Vagina (tissue), 2 donors: ENCODE measurements at regions not wholly inside any gene's neighbourhood (a gene's known extent, or its start where the extent isn't known, plus 50 kb on each side); places are given as distances from the start of the nearest gene placed in this dataset.

Source experiments
- DNase-seq, 2 donors: peaks; one replicate each; pipeline ENCODE4 v3.0.0-alpha.2; 2017; ENCODE audit errors: extremely low spot score in 2 of 2
- H3K27ac ChIP-seq: fragments of 200-600 bp; sonication (generic); one replicate; pipeline ENCODE4 v1.5.1; 2019
- H3K27me3 ChIP-seq: fragments of 200-600 bp; sonication (generic); one replicate; pipeline ENCODE4 v1.5.1; 2019
- H3K36me3 ChIP-seq, 2 donors: fragments of 200-600 bp; sonication (generic); one replicate each; pipeline ENCODE4 v1.5.1; 2017 to 2019
- H3K4me1 ChIP-seq: fragments of 200-600 bp; sonication (generic); one replicate; pipeline ENCODE4 v1.5.1; 2019
- H3K4me3 ChIP-seq, 2 donors: fragments of 200-600 bp; sonication (generic); 1 replicate in 1 of 2; 2 replicates in 1 of 2; pipeline ENCODE4 v1.5.1; 2016 to 2019
- H3K9me3 ChIP-seq: fragments of 200-600 bp; sonication (generic); one replicate; pipeline ENCODE4 v1.5.1; 2019
- POLR2A ChIP-seq, 2 donors: fragments of 450-650 bp; IDR thresholded peaks; one replicate each; pipeline ENCODE4 v1.6.1; 2017; ENCODE audit warnings: antibody characterized with exemption in 2 of 2, mild to moderate bottlenecking in 2 of 2, moderate library complexity in 2 of 2
- POLR2AphosphoS5 ChIP-seq, 2 donors: sonication (generic); formaldehyde crosslinking; IDR thresholded peaks; one replicate each; pipeline ENCODE4 v1.9.0; 2017; ENCODE audit warnings: antibody characterized with exemption in 2 of 2, mild to moderate bottlenecking in 2 of 2, low read depth in 1 of 2; ENCODE audit not compliant: insufficient read depth in 1 of 2
- intact Hi-C: fragments of 100-400 bp; cut with DNase I; formaldehyde crosslinking; loops from one replicate; pipeline ENCODE4 v1.15.1; 2023
- TF ChIP-seq, protein P1 (sequence below), 3 experiments: fragments of 450-650 bp in 2 of 3; fragments of 200-600 bp in 1 of 3; sonication (generic) in 1 of 3; IDR thresholded peaks; one replicate each; pipeline ENCODE4 v1.5.1; 2017 to 2019; ENCODE audit warnings: antibody characterized with exemption in 3 of 3, mild to moderate bottlenecking in 2 of 3, moderate library complexity in 2 of 3

DNA sequence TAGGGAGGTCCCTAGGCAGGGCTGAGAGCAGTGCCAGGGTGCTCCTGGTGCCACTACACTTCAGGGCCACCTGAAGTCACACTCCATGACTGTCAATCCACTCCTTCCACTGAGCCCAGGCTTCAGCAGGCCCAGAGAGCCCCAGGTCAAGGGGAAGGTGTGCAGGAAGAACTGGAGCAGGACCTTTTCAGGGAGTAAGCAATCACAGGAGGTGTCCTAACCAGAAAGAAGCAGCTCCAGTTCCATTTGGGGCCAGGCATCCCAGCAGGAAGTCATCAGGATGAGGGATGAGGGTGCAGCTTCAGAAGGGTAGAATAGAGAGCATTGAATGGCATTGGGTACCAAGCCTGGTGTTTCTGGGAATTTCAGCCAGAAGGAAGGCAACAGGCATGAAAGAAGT, 556.5 kb downstream of the INSC start:
- H3K4me3 ChIP-seq: no peak overlapping the region
- H3K4me1 ChIP-seq: no peaks in the 10 kb centered on the region
- no peaks in the 10 kb centered on the region for H3K9me3 ChIP-seq
- intact Hi-C loops: no loop called here
- TF ChIP-seq POLR2A (IDR thresholded peaks at IDR 0.05): no peak
- TF ChIP-seq POLR2AphosphoS5 (IDR thresholded peaks at IDR 0.05; ENCODE audit: insufficient read depth in 1 of 2, low read depth in 1 of 2): no peak
- TF ChIP-seq, protein P1, sequence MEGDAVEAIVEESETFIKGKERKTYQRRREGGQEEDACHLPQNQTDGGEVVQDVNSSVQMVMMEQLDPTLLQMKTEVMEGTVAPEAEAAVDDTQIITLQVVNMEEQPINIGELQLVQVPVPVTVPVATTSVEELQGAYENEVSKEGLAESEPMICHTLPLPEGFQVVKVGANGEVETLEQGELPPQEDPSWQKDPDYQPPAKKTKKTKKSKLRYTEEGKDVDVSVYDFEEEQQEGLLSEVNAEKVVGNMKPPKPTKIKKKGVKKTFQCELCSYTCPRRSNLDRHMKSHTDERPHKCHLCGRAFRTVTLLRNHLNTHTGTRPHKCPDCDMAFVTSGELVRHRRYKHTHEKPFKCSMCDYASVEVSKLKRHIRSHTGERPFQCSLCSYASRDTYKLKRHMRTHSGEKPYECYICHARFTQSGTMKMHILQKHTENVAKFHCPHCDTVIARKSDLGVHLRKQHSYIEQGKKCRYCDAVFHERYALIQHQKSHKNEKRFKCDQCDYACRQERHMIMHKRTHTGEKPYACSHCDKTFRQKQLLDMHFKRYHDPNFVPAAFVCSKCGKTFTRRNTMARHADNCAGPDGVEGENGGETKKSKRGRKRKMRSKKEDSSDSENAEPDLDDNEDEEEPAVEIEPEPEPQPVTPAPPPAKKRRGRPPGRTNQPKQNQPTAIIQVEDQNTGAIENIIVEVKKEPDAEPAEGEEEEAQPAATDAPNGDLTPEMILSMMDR (IDR thresholded peaks at IDR 0.05): no peak
- DNase-seq: peak in 1 of 2 donors; percentile 56
- H3K27me3 ChIP-seq: no peaks in the 10 kb centered on the region
- H3K27ac ChIP-seq: no peak overlapping the region
- H3K36me3 ChIP-seq: no peaks in the 10 kb centered on the region

DNA sequence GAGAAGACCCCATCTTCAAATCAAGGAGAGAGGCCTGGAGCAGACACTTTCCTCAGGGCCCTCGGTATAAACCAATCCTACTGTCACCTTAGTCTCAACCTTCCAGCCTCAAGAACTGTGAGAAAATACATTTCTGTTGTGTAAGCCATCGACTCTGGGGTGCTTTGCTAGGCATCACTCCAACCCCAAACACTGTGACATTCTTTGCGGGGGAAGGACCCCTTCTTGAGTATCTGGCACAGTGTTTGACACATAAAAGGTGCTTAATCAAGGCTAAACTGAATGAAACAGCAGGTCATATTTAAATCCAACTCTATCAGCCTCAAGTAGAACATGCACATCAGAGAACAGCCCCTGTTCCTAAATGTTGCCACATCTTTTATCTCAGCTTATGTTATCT, 558.1 kb downstream of the INSC start:
- no peaks in the 10 kb centered on the region for H3K36me3 ChIP-seq
- intact Hi-C loops: no loop called here
- no peak overlapping the region for H3K4me3 ChIP-seq
- no peaks in the 10 kb centered on the region for H3K27me3 ChIP-seq
- peak in 1 of 2 donors; percentile 22 for DNase-seq
- TF ChIP-seq POLR2AphosphoS5 (IDR thresholded peaks at IDR 0.05; ENCODE audit: insufficient read depth in 1 of 2, low read depth in 1 of 2) (no peak), POLR2A (IDR thresholded peaks at IDR 0.05) (no peak)
- TF ChIP-seq, protein P1 (IDR thresholded peaks at IDR 0.05): no peak
- H3K27ac ChIP-seq: no peak overlapping the region
- H3K4me1 ChIP-seq: no peaks in the 10 kb centered on the region
- no peaks in the 10 kb centered on the region for H3K9me3 ChIP-seq

- DNase-seq: peak in 1 of 2 donors; percentile 44
- Histone ChIP-seq H3K27me3 (no peaks in the 10 kb centered on the region), H3K4me3 (no peak overlapping the region), H3K27ac (no peak overlapping the region), H3K9me3 (no peaks in the 10 kb centered on the region), H3K36me3 (no peaks in the 10 kb centered on the region), H3K4me1 (no peaks in the 10 kb centered on the region)
- intact Hi-C loops: no loop called here
- TF ChIP-seq POLR2A (IDR thresholded peaks at IDR 0.05): no peak
- TF ChIP-seq, protein P1 (IDR thresholded peaks at IDR 0.05): no peak
- no peak for TF ChIP-seq POLR2AphosphoS5 (IDR thresholded peaks at IDR 0.05; ENCODE audit: insufficient read depth in 1 of 2, low read depth in 1 of 2)
Measured at GRCh38 chr11:15673408-15673831, 558.7 kb downstream of the INSC start.

DNA sequence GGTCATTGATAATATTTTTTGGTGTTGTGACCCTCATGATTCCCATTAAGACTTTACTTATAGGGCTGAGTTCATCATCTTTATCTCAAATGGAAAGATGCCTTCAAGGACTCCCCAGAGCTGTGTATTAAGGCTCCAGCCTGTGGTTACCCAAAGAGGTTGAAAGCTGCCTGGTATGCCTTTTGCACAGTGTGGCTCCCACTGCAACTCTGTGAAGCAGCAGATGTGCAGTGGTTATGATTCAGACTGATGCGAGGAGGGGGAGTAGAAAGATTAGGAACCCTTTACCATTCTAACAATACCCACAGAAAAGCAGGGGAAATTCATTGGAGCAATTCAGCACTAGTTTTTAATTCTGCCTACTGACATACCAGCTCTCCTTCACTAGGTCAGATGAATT, 560.0 kb downstream of the INSC start:
- Histone ChIP-seq H3K27ac (no peak overlapping the region), H3K4me1 (no peaks in the 10 kb centered on the region)

GRCh38 chr11:15675683-15676082, 561.0 kb downstream of the INSC start:
- Histone ChIP-seq H3K36me3 (no peaks in the 10 kb centered on the region), H3K9me3 (no peaks in the 10 kb centered on the region), H3K27me3 (no peaks in the 10 kb centered on the region), H3K27ac (no peak overlapping the region), H3K4me1 (no peaks in the 10 kb centered on the region), H3K4me3 (no peak overlapping the region)
- intact Hi-C loops: no loop called here
- TF ChIP-seq, protein P1 (IDR thresholded peaks at IDR 0.05): no peak
- TF ChIP-seq POLR2AphosphoS5 (IDR thresholded peaks at IDR 0.05; ENCODE audit: insufficient read depth in 1 of 2, low read depth in 1 of 2) (no peak), POLR2A (IDR thresholded peaks at IDR 0.05) (no peak)
- no peak for DNase-seq

More for the DNA sequence above, 560.0 kb downstream of the INSC start:
- Histone ChIP-seq H3K27me3 (no peaks in the 10 kb centered on the region), H3K4me3 (no peak overlapping the region), H3K9me3 (no peaks in the 10 kb centered on the region), H3K36me3 (no peaks in the 10 kb centered on the region)
- intact Hi-C loops: no loop called here
- no peak for DNase-seq
- TF ChIP-seq POLR2A (IDR thresholded peaks at IDR 0.05): no peak
- TF ChIP-seq POLR2AphosphoS5 (IDR thresholded peaks at IDR 0.05; ENCODE audit: insufficient read depth in 1 of 2, low read depth in 1 of 2): no peak
- TF ChIP-seq, protein P1 (IDR thresholded peaks at IDR 0.05): no peak
